ENCODE measurements at regions not wholly inside any gene's neighbourhood (a gene's known extent, or its start where the extent isn't known, plus 50 kb on each side); places are given as distances from the start of the nearest gene placed in this dataset.

GRCh38 chr18:51345848-51346391 lies 148.4 kb upstream of the MEX3C start:
- no peaks in the 10 kb centered on the region for H3K9me3 ChIP-seq (ENCODE audit: control insufficient read depth, insufficient read depth, low read length)
- no peaks in the 10 kb centered on the region for H3K36me3 ChIP-seq (ENCODE audit: control insufficient read depth, low read length)
- no peaks in the 10 kb centered on the region for H3K79me2 ChIP-seq (ENCODE audit: control insufficient read depth, low read length)
- H3K9me2 ChIP-seq (replicated peaks; ENCODE audit: control insufficient read depth, low read length): no peaks in the 10 kb centered on the region
- no peak overlapping the region for H3K4me2 ChIP-seq (ENCODE audit: low read length)
- peaks cover 2% of the 10 kb centered on the region; the same call in 1 of the 2 replicates for H3K27me3 ChIP-seq (ENCODE audit: control insufficient read depth, low read length)
- no peak for TF ChIP-seq EZH2phosphoT487 (IDR thresholded peaks at IDR 0.05; ENCODE audit: borderline replicate concordance, low read length)
- TF ChIP-seq, protein P1, sequence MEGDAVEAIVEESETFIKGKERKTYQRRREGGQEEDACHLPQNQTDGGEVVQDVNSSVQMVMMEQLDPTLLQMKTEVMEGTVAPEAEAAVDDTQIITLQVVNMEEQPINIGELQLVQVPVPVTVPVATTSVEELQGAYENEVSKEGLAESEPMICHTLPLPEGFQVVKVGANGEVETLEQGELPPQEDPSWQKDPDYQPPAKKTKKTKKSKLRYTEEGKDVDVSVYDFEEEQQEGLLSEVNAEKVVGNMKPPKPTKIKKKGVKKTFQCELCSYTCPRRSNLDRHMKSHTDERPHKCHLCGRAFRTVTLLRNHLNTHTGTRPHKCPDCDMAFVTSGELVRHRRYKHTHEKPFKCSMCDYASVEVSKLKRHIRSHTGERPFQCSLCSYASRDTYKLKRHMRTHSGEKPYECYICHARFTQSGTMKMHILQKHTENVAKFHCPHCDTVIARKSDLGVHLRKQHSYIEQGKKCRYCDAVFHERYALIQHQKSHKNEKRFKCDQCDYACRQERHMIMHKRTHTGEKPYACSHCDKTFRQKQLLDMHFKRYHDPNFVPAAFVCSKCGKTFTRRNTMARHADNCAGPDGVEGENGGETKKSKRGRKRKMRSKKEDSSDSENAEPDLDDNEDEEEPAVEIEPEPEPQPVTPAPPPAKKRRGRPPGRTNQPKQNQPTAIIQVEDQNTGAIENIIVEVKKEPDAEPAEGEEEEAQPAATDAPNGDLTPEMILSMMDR (IDR thresholded peaks at IDR 0.05; ENCODE audit: low read depth, low read length, poor library complexity, severe bottlenecking): no peak
- no peaks in the 10 kb centered on the region for H3F3A ChIP-seq (ENCODE audit: control insufficient read depth, insufficient read depth)
- H3K4me1 ChIP-seq (ENCODE audit: control insufficient read depth, low read length): no peaks in the 10 kb centered on the region
- no peak overlapping the region for H3K27ac ChIP-seq (ENCODE audit: low read depth, low read length)
- H4K20me1 ChIP-seq (ENCODE audit: control insufficient read depth, insufficient read depth, low read depth, low read length): no peaks in the 10 kb centered on the region
- no peak overlapping the region for H3K4me3 ChIP-seq (ENCODE audit: low read length)

DNA sequence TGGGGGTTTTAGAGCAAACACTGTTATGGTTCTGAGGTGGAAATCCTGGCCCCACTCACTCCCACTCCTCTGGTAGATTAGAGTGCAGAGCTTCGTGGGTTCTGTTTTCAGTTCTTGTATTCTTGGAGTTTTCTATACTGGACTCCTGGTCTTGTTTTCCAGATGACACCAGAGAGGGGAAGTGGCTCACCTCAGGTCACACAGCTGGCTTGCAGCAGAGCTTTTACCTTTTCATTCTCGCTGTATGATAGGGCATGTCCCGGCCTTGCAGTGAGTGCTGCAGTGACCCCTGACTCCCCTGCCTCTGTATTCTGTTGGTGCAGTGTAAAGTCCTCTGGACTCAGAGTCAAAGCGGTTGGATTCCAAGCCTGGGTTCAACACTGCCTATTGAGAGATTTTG lies 148.9 kb upstream of the MEX3C start:
- Histone ChIP-seq H3K4me2 (ENCODE audit: low read length) (no peak overlapping the region), H3K9me3 (ENCODE audit: control insufficient read depth, insufficient read depth, low read length) (no peaks in the 10 kb centered on the region), H3K27me3 (ENCODE audit: control insufficient read depth, low read length) (peaks cover 2% of the 10 kb centered on the region; the same call in 1 of the 2 replicates), H3K4me3 (ENCODE audit: low read length) (no peak overlapping the region), H3K27ac (ENCODE audit: low read depth, low read length) (no peak overlapping the region), H4K20me1 (ENCODE audit: control insufficient read depth, insufficient read depth, low read depth, low read length) (no peaks in the 10 kb centered on the region), H3K4me1 (ENCODE audit: control insufficient read depth, low read length) (no peaks in the 10 kb centered on the region), H3F3A (ENCODE audit: control insufficient read depth, insufficient read depth) (no peaks in the 10 kb centered on the region), H3K9me2 (replicated peaks; ENCODE audit: control insufficient read depth, low read length) (no peaks in the 10 kb centered on the region), H3K36me3 (ENCODE audit: control insufficient read depth, low read length) (no peaks in the 10 kb centered on the region), H3K79me2 (ENCODE audit: control insufficient read depth, low read length) (no peaks in the 10 kb centered on the region)
- TF ChIP-seq, protein P1 (IDR thresholded peaks at IDR 0.05; ENCODE audit: low read depth, low read length, poor library complexity, severe bottlenecking): no peak
- no peak for TF ChIP-seq EZH2phosphoT487 (IDR thresholded peaks at IDR 0.05; ENCODE audit: borderline replicate concordance, low read length)

DNA sequence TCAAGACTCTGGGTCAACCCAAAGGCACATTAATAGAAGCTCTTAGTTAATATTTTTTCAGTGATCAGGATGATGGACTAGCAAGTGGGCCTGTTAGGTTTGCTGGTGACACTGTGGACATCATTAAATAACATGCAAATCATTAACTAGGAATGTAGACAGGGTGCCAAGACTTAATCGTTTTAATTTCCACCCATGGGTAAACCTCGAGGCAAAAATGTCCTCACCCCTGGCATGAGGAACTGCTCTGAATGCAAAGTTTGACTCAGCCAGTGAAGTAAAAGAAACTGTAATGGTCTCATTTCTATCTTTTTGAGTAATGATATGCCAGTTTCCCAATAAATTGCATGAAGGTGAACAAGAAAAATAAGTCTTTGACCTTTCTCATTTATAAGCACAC lies 152.6 kb upstream of the MEX3C start:
- Histone ChIP-seq H3F3A (ENCODE audit: control insufficient read depth, insufficient read depth) (no peaks in the 10 kb centered on the region), H3K27ac (ENCODE audit: low read depth, low read length) (no peak overlapping the region), H4K20me1 (ENCODE audit: control insufficient read depth, insufficient read depth, low read depth, low read length) (no peaks in the 10 kb centered on the region), H3K27me3 (ENCODE audit: control insufficient read depth, low read length) (peaks cover 2% of the 10 kb centered on the region; the same call in 1 of the 2 replicates), H3K36me3 (ENCODE audit: control insufficient read depth, low read length) (no peaks in the 10 kb centered on the region), H3K4me3 (ENCODE audit: low read length) (no peak overlapping the region), H3K9me3 (ENCODE audit: control insufficient read depth, insufficient read depth, low read length) (no peaks in the 10 kb centered on the region), H3K79me2 (ENCODE audit: control insufficient read depth, low read length) (no peaks in the 10 kb centered on the region), H3K9me2 (replicated peaks; ENCODE audit: control insufficient read depth, low read length) (no peaks in the 10 kb centered on the region), H3K4me1 (ENCODE audit: control insufficient read depth, low read length) (no peaks in the 10 kb centered on the region), H3K4me2 (ENCODE audit: low read length) (no peak overlapping the region)
- TF ChIP-seq, protein P1 (IDR thresholded peaks at IDR 0.05; ENCODE audit: low read depth, low read length, poor library complexity, severe bottlenecking): no peak
- no peak for TF ChIP-seq EZH2phosphoT487 (IDR thresholded peaks at IDR 0.05; ENCODE audit: borderline replicate concordance, low read length)

Measured in DOHH2 (cell line).